ENCODE measurements at regions not wholly inside any gene's neighbourhood (a gene's known extent, or its start where the extent isn't known, plus 50 kb on each side); places are given as distances from the start of the nearest gene placed in this dataset.

DNA sequence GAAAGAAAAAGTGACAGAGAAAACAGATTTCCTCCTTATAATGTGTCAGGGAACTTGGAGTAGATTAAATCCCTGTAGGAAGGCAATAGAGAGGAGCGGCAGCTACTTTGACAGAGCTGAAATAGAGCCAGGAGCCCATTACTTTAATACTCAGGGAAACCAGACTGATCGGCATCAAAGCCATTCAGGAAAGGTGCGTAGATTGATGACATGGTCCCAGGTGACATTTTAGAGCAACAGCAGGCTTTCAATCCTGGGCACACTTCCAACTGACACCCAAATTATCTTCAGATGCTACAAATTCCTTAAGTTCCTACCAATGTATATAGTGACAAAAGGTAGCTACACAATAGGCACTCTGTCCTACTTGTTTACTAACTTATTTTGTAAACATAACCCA lies 821.5 kb downstream of the CDH8 start:
- H3K4me1 ChIP-seq (ENCODE audit: control insufficient read depth, insufficient read depth, low read length): no peaks in the 10 kb centered on the region

DNA sequence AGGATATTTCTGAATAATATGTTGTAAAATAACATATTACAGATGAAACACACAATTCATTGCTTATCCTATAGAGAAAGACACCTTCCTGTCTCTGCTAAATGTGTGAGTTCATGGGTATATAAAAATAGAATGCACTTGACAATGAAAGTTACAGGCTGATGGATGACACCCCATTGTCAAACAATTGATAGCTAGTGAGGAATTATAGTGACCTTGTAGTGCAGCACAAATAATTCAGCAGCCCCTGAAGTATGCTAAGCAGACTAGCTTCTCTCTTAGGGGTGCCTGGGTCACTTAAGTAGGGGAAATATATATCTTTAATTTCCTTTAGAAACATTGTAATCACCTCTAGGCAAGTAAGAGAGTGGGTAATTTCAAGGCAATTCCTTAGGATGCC lies 826.2 kb downstream of the CDH8 start:
- H3K36me3 ChIP-seq (ENCODE audit: control insufficient read depth in 2 of 2, insufficient read depth in 2 of 2, low read length in 2 of 2): no peaks in the 10 kb centered on the region
- H3K27me3 ChIP-seq (ENCODE audit: control insufficient read depth in 1 of 2, insufficient read depth in 2 of 2, low read length in 2 of 2): no peaks in the 10 kb centered on the region
- H3K9me3 ChIP-seq (ENCODE audit: control insufficient read depth in 2 of 2, low read length in 2 of 2): no peaks in the 10 kb centered on the region
- H3K9ac ChIP-seq (ENCODE audit: low read length in 2 of 2): no peak overlapping the region
- no peak overlapping the region for H3K27ac ChIP-seq (ENCODE audit: low read length)
- H3K4me1 ChIP-seq (ENCODE audit: control insufficient read depth, insufficient read depth, low read length): no peaks in the 10 kb centered on the region
- H3K4me3 ChIP-seq (ENCODE audit: low read length in 2 of 2): no peak overlapping the region

More for the DNA sequence above, 821.5 kb downstream of the CDH8 start:
- Histone ChIP-seq H3K27me3 (ENCODE audit: control insufficient read depth in 1 of 2, insufficient read depth in 2 of 2, low read length in 2 of 2) (no peaks in the 10 kb centered on the region), H3K9me3 (ENCODE audit: control insufficient read depth in 2 of 2, low read length in 2 of 2) (no peaks in the 10 kb centered on the region), H3K9ac (ENCODE audit: low read length in 2 of 2) (no peak overlapping the region), H3K36me3 (ENCODE audit: control insufficient read depth in 2 of 2, insufficient read depth in 2 of 2, low read length in 2 of 2) (no peaks in the 10 kb centered on the region), H3K4me3 (ENCODE audit: low read length in 2 of 2) (no peak overlapping the region), H3K27ac (ENCODE audit: low read length) (no peak overlapping the region)

DNA sequence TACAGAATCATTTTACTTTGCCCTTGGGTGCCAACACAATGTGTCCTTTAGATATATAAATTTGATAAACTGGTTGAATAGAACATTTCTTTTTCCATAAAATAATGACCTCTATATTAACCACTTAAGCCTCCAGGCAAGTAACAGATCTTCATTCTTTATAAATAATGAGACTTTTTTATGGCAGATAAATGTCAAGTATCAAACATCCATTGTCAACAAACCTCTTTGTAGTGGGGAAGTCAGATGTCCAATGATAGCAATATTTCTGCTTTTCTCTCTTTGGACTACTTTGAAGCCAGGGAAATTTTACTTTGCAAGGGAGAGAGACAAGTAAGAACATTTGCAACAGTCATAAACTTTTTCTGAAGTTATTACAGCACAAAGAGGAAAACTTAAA lies 841.2 kb downstream of the CDH8 start:
- no peak overlapping the region for H3K9ac ChIP-seq (ENCODE audit: low read length in 2 of 2)
- H3K27ac ChIP-seq (ENCODE audit: low read length): no peak overlapping the region
- H3K4me3 ChIP-seq (ENCODE audit: low read length in 2 of 2): no peak overlapping the region
- H3K36me3 ChIP-seq (ENCODE audit: control insufficient read depth in 2 of 2, insufficient read depth in 2 of 2, low read length in 2 of 2): no peaks in the 10 kb centered on the region
- H3K27me3 ChIP-seq (ENCODE audit: control insufficient read depth in 1 of 2, insufficient read depth in 2 of 2, low read length in 2 of 2): no peaks in the 10 kb centered on the region
- no peaks in the 10 kb centered on the region for H3K4me1 ChIP-seq (ENCODE audit: control insufficient read depth, insufficient read depth, low read length)
- no peaks in the 10 kb centered on the region for H3K9me3 ChIP-seq (ENCODE audit: control insufficient read depth in 2 of 2, low read length in 2 of 2)

DNA sequence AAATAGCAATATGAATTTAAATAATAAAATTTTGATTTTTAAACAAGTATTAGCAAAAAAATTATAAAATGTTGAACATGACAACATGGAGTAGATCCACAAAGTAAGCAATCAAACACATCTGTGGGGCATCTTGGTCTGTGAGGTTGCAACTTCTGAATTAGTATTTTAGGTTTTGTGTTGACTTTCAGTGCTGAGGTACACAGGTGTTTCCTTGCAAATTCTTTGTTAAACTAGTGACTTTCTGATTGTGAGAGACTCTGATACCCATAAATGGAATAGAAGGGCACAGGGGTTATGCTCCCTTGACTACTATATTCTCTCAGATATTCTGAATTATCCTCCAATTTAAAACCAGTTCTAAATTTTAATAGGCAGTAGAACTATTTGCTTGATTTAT lies 841.7 kb downstream of the CDH8 start:
- H3K4me3 ChIP-seq (ENCODE audit: low read length in 2 of 2): no peak overlapping the region
- H3K36me3 ChIP-seq (ENCODE audit: control insufficient read depth in 2 of 2, insufficient read depth in 2 of 2, low read length in 2 of 2): no peaks in the 10 kb centered on the region
- no peaks in the 10 kb centered on the region for H3K4me1 ChIP-seq (ENCODE audit: control insufficient read depth, insufficient read depth, low read length)
- H3K9me3 ChIP-seq (ENCODE audit: control insufficient read depth in 2 of 2, low read length in 2 of 2): no peaks in the 10 kb centered on the region
- H3K27ac ChIP-seq (ENCODE audit: low read length): no peak overlapping the region
- H3K27me3 ChIP-seq (ENCODE audit: control insufficient read depth in 1 of 2, insufficient read depth in 2 of 2, low read length in 2 of 2): no peaks in the 10 kb centered on the region
- no peak overlapping the region for H3K9ac ChIP-seq (ENCODE audit: low read length in 2 of 2)

DNA sequence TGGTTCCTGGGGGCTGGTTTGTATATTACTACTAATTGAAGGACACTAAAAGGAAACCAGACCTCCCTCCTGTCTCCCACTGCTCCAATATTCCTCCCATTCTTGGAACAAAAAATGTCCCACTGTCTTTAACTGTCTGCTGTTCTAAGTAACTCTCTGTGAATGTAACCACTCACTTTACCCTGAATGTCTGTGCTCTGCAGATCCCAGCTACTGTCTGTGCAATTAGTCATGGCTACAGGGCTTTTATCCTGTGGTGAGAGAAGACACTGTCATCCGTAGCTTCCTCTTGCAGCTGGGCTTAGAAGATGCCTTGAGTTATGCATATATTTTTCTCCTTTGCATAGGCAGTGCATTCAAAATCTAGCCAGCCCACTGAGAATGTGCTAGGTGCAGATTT lies 853.8 kb downstream of the CDH8 start:
- no peak overlapping the region for H3K4me3 ChIP-seq (ENCODE audit: low read length in 2 of 2)
- no peak overlapping the region for H3K9ac ChIP-seq (ENCODE audit: low read length in 2 of 2)
- H3K27ac ChIP-seq (ENCODE audit: low read length): no peak overlapping the region
- H3K36me3 ChIP-seq (ENCODE audit: control insufficient read depth in 2 of 2, insufficient read depth in 2 of 2, low read length in 2 of 2): no peaks in the 10 kb centered on the region
- H3K27me3 ChIP-seq (ENCODE audit: control insufficient read depth in 1 of 2, insufficient read depth in 2 of 2, low read length in 2 of 2): no peaks in the 10 kb centered on the region
- no peaks in the 10 kb centered on the region for H3K9me3 ChIP-seq (ENCODE audit: control insufficient read depth in 2 of 2, low read length in 2 of 2)
- H3K4me1 ChIP-seq (ENCODE audit: control insufficient read depth, insufficient read depth, low read length): no peaks in the 10 kb centered on the region

DNA sequence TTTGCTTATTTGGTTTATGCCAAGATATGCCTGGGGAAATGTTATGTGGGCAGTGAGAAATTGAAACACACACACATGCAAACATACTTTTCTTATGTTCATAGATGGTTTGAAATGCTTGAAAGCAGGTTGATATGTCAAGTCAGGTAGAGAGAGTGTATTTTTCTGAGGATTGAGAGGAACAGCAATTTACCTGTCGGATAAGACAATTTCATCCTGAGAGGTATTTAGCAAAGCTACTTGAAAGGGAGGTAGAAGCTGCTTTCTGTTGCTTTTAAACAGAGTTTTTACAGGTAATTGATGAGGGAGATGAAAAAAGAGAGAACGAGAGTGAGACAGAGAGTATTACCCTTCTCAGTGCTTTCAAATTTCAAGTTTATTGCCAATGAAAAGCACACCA lies 854.3 kb downstream of the CDH8 start:
- Histone ChIP-seq H3K9me3 (ENCODE audit: control insufficient read depth in 2 of 2, low read length in 2 of 2) (no peaks in the 10 kb centered on the region), H3K36me3 (ENCODE audit: control insufficient read depth in 2 of 2, insufficient read depth in 2 of 2, low read length in 2 of 2) (no peaks in the 10 kb centered on the region), H3K27ac (ENCODE audit: low read length) (no peak overlapping the region), H3K9ac (ENCODE audit: low read length in 2 of 2) (no peak overlapping the region), H3K4me3 (ENCODE audit: low read length in 2 of 2) (no peak overlapping the region), H3K27me3 (ENCODE audit: control insufficient read depth in 1 of 2, insufficient read depth in 2 of 2, low read length in 2 of 2) (no peaks in the 10 kb centered on the region), H3K4me1 (ENCODE audit: control insufficient read depth, insufficient read depth, low read length) (no peaks in the 10 kb centered on the region)

DNA sequence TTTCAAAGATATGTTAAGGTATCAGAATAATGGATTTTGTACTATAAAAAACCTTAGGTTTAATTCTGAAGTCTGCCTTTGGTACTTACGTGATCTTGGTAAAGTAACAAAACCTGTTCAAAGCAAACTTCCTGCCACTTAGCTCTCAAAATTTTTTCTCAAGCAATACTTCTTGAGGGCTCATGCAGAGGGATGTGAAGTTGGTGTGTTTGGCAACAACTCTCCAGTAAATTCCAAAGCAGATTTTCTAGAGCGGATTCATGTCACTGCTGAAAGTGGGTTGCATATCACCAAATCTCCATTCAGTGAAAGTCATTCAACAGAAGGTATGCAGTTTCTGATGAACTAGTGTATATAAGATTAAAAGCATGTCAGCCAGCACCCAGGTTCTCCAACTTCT lies 856.7 kb downstream of the CDH8 start:
- Histone ChIP-seq H3K9me3 (ENCODE audit: control insufficient read depth in 2 of 2, low read length in 2 of 2) (no peaks in the 10 kb centered on the region), H3K27me3 (ENCODE audit: control insufficient read depth in 1 of 2, insufficient read depth in 2 of 2, low read length in 2 of 2) (no peaks in the 10 kb centered on the region), H3K36me3 (ENCODE audit: control insufficient read depth in 2 of 2, insufficient read depth in 2 of 2, low read length in 2 of 2) (no peaks in the 10 kb centered on the region), H3K27ac (ENCODE audit: low read length) (no peak overlapping the region), H3K4me1 (ENCODE audit: control insufficient read depth, insufficient read depth, low read length) (no peaks in the 10 kb centered on the region), H3K9ac (ENCODE audit: low read length in 2 of 2) (no peak overlapping the region), H3K4me3 (ENCODE audit: low read length in 2 of 2) (no peak overlapping the region)

DNA sequence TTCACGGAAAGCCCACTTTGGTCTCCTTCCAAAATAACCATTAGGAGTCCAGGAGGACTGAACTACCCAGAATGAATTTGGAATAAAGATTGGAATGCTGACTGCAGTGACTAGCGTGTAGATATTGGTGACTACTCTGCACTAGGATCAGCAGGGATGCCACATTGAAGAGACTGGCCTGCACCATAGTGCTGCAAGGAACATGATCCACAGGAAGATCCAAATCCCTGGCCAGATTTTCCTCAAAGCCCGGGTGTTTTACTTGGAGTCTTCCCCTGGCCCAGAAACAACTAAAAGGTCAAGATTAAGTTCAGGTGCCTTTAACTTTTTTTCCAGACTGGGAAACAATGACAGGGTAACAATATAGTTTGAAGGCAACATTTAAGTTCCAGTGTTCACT lies 870.4 kb downstream of the CDH8 start:
- no peaks in the 10 kb centered on the region for H3K4me1 ChIP-seq (ENCODE audit: control insufficient read depth, insufficient read depth, low read length)

DNA sequence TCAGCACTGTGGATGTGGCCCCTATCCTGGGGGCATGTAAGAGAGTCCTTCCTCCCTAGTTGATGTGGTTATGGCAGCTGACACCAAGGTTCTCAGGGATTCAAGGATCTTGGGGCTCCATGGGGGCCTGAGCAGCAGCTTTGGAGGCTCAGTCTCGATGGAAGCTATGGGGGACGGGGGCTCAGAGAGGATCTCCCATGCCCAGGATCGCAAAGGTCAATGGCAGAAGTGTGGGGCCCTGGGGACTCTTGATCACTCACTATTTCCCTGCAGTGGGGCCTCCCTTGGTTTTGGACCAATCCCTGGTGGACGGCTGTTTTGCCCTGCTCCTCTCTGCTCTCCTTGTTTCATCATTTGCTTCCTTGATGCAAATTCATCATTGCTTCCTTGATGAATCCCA lies 885.9 kb downstream of the CDH8 start:
- Histone ChIP-seq H3K9me3 (ENCODE audit: control insufficient read depth in 2 of 2, low read length in 2 of 2) (no peaks in the 10 kb centered on the region), H3K9ac (ENCODE audit: low read length in 2 of 2) (no peak overlapping the region), H3K36me3 (ENCODE audit: control insufficient read depth in 2 of 2, insufficient read depth in 2 of 2, low read length in 2 of 2) (no peaks in the 10 kb centered on the region), H3K27me3 (ENCODE audit: control insufficient read depth in 1 of 2, insufficient read depth in 2 of 2, low read length in 2 of 2) (no peaks in the 10 kb centered on the region), H3K4me3 (ENCODE audit: low read length in 2 of 2) (no peak overlapping the region), H3K4me1 (ENCODE audit: control insufficient read depth, insufficient read depth, low read length) (no peaks in the 10 kb centered on the region), H3K27ac (ENCODE audit: low read length) (no peak overlapping the region)

More for the DNA sequence above, 870.4 kb downstream of the CDH8 start:
- Histone ChIP-seq H3K36me3 (ENCODE audit: control insufficient read depth in 2 of 2, insufficient read depth in 2 of 2, low read length in 2 of 2) (no peaks in the 10 kb centered on the region), H3K4me3 (ENCODE audit: low read length in 2 of 2) (no peak overlapping the region), H3K9ac (ENCODE audit: low read length in 2 of 2) (no peak overlapping the region), H3K27ac (ENCODE audit: low read length) (no peak overlapping the region), H3K9me3 (ENCODE audit: control insufficient read depth in 2 of 2, low read length in 2 of 2) (peaks cover 0 to 2% of the 10 kb centered on the region in 2 donors), H3K27me3 (ENCODE audit: control insufficient read depth in 1 of 2, insufficient read depth in 2 of 2, low read length in 2 of 2) (no peaks in the 10 kb centered on the region)

DNA sequence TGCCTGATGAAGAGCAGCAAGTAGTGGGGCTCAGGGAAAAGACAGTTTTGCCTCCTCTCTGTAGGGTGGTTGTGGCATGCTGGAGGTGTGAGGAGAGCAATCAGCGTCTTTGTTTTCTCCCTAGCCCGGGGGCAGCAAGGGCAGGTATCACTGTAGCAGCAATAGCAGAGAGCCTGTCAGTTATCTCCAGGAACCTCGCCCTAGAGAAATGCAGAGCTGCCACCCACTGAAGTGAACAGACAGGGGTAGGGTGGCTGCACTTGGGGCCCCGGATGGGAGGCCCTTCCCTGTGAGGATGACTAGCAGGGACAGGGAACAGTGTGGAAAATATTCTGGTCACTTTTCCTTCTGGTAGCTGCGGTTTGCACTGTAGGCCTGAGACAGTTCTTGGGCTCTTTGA lies 886.5 kb downstream of the CDH8 start:
- Histone ChIP-seq H3K27ac (ENCODE audit: low read length) (no peak overlapping the region), H3K4me1 (ENCODE audit: control insufficient read depth, insufficient read depth, low read length) (no peaks in the 10 kb centered on the region)

DNA sequence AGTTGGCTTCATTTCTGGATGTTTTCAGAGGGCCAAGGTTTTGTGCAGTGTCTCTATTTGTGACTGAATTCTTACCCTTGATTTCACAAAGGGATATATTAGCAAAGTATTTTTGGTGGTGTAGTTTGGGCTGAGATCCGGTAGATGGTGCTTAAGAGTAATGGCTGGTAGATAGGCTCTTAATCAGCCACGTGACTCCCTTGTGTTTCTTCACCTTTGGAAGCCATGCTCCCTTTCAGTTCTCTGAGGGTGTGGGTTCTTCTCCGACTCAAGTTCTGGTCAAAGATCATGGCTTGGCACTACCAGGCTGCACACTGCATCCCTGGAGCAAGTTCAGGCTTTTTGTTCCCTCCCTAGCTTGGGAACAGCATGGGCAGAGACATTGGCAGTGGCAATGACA lies 887.3 kb downstream of the CDH8 start:
- no peak overlapping the region for H3K4me3 ChIP-seq (ENCODE audit: low read length in 2 of 2)
- H3K27me3 ChIP-seq (ENCODE audit: control insufficient read depth in 1 of 2, insufficient read depth in 2 of 2, low read length in 2 of 2): no peaks in the 10 kb centered on the region
- H3K4me1 ChIP-seq (ENCODE audit: control insufficient read depth, insufficient read depth, low read length): no peaks in the 10 kb centered on the region
- no peak overlapping the region for H3K9ac ChIP-seq (ENCODE audit: low read length in 2 of 2)
- H3K9me3 ChIP-seq (ENCODE audit: control insufficient read depth in 2 of 2, low read length in 2 of 2): no peaks in the 10 kb centered on the region
- no peak overlapping the region for H3K27ac ChIP-seq (ENCODE audit: low read length)
- no peaks in the 10 kb centered on the region for H3K36me3 ChIP-seq (ENCODE audit: control insufficient read depth in 2 of 2, insufficient read depth in 2 of 2, low read length in 2 of 2)

More for the DNA sequence above, 886.5 kb downstream of the CDH8 start:
- no peaks in the 10 kb centered on the region for H3K36me3 ChIP-seq (ENCODE audit: control insufficient read depth in 2 of 2, insufficient read depth in 2 of 2, low read length in 2 of 2)
- no peak overlapping the region for H3K9ac ChIP-seq (ENCODE audit: low read length in 2 of 2)
- H3K4me3 ChIP-seq (ENCODE audit: low read length in 2 of 2): no peak overlapping the region
- H3K9me3 ChIP-seq (ENCODE audit: control insufficient read depth in 2 of 2, low read length in 2 of 2): no peaks in the 10 kb centered on the region
- no peaks in the 10 kb centered on the region for H3K27me3 ChIP-seq (ENCODE audit: control insufficient read depth in 1 of 2, insufficient read depth in 2 of 2, low read length in 2 of 2)

DNA sequence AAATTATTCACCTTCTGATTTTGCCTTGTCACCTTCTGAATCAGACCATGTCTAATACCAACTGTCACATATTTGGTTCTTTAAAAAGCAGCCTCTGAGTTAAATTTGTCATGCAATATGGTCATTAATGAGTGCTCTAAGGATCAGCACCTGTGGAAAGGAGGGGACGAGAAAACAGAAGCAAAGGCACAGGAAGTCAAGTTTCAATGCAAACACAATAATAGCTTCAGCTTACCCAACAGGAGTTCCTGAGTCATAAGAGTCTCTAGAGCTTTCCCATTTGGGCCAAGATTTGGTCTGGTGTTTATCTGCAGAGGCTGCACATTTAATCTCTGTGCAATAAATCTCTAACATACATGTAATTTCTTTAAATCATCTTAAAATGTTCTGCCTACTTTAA lies 889.8 kb downstream of the CDH8 start:
- H3K27ac ChIP-seq (ENCODE audit: low read length): no peak overlapping the region
- H3K27me3 ChIP-seq (ENCODE audit: control insufficient read depth in 1 of 2, insufficient read depth in 2 of 2, low read length in 2 of 2): no peaks in the 10 kb centered on the region
- H3K36me3 ChIP-seq (ENCODE audit: control insufficient read depth in 2 of 2, insufficient read depth in 2 of 2, low read length in 2 of 2): no peaks in the 10 kb centered on the region
- H3K4me3 ChIP-seq (ENCODE audit: low read length in 2 of 2): no peak overlapping the region
- H3K4me1 ChIP-seq (ENCODE audit: control insufficient read depth, insufficient read depth, low read length): no peaks in the 10 kb centered on the region
- no peak overlapping the region for H3K9ac ChIP-seq (ENCODE audit: low read length in 2 of 2)
- no peaks in the 10 kb centered on the region for H3K9me3 ChIP-seq (ENCODE audit: control insufficient read depth in 2 of 2, low read length in 2 of 2)
